ENCODE measurements at regions not wholly inside any gene's neighbourhood (a gene's known extent, or its start where the extent isn't known, plus 50 kb on each side); places are given as distances from the start of the nearest gene placed in this dataset.

DNA sequence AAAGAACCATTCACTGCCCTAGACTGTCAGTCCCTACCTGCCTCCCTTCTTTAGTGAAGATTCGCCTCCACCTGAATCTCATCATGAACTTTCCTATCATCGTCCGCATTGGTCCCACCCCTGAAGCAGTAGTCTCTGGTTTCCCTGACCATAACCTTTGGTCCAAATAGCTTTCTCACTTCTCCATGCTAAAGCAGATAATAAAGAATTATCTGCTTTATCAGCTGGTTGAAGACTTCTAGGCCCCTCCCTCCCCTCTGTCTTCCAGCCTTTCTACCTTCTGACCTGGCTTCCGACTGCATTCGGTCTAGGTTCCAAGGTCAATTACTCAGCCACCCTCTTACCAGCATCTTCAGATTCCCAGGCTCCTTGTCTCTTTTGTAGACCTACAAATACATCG lies 650.9 kb downstream of the HS3ST4 start:
- TF ChIP-seq, protein P1, sequence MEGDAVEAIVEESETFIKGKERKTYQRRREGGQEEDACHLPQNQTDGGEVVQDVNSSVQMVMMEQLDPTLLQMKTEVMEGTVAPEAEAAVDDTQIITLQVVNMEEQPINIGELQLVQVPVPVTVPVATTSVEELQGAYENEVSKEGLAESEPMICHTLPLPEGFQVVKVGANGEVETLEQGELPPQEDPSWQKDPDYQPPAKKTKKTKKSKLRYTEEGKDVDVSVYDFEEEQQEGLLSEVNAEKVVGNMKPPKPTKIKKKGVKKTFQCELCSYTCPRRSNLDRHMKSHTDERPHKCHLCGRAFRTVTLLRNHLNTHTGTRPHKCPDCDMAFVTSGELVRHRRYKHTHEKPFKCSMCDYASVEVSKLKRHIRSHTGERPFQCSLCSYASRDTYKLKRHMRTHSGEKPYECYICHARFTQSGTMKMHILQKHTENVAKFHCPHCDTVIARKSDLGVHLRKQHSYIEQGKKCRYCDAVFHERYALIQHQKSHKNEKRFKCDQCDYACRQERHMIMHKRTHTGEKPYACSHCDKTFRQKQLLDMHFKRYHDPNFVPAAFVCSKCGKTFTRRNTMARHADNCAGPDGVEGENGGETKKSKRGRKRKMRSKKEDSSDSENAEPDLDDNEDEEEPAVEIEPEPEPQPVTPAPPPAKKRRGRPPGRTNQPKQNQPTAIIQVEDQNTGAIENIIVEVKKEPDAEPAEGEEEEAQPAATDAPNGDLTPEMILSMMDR (IDR thresholded peaks at IDR 0.05) = no peak
- no peak for TF ChIP-seq POLR2A (IDR thresholded peaks at IDR 0.05)
